MM.1S (cell line): ENCODE measurements at regions not wholly inside any gene's neighbourhood (a gene's known extent, or its start where the extent isn't known, plus 50 kb on each side); places are given as distances from the start of the nearest gene placed in this dataset.

Source experiments
- CTCF ChIP-seq: fragments of 300-600 bp; sonication (generic); IDR thresholded peaks from 2 replicates; pipeline ENCODE4 v1.5.1; 2016; ENCODE audit warnings: antibody characterized with exemption, low read length, mixed read lengths
- EZH2 ChIP-seq: fragments of 300-600 bp; sonication (generic); optimal IDR thresholded peaks from 2 replicates; pipeline ENCODE3; 2017; ENCODE audit warnings: low read depth, mild to moderate bottlenecking, antibody characterized with exemption, low read length, mixed read lengths
- EZH2phosphoT487 ChIP-seq: fragments of 300-600 bp; sonication (generic); IDR thresholded peaks from 2 replicates; pipeline ENCODE4 v1.6.1; 2018; ENCODE audit warnings: antibody characterized with exemption, low read length

GRCh38 chr2:153667475-153667874, 188.9 kb upstream of the RPRM start:
- TF ChIP-seq CTCF: no peak
- no peak for TF ChIP-seq EZH2phosphoT487
- no peak for TF ChIP-seq EZH2
